Activated T-cell treated with anti-CD3 and anti-CD28 coated beads, Interleukin-2, amount 50 U/mL, for 48 hours (primary cell): ENCODE measurements at regions not wholly inside any gene's neighbourhood (a gene's known extent, or its start where the extent isn't known, plus 50 kb on each side); places are given as distances from the start of the nearest gene placed in this dataset.

ENCODE experiments used
- DNase-seq, 2 experiments: peaks; one replicate each; pipeline ENCODE4 v3.0.0-alpha.2; 2020

GRCh38 chr9:86756576-86757381 lies 190.5 kb downstream of the GAS1 start:
- DNase-seq = no peak

GRCh38 chr9:86755561-86755941 lies 191.8 kb downstream of the GAS1 start:
- no peak for DNase-seq

GRCh38 chr9:86754581-86755560 lies 192.4 kb downstream of the GAS1 start:
- no peak for DNase-seq

- no peak for DNase-seq
These were observed 193.5 kb downstream of the GAS1 start for GRCh38 chr9:86753836-86754235.

- no peak for DNase-seq
These were observed 194.6 kb downstream of the GAS1 start for GRCh38 chr9:86752733-86753132.

- no peak for DNase-seq
These were observed 195.3 kb downstream of the GAS1 start for GRCh38 chr9:86751956-86752355.

GRCh38 chr9:86751207-86751606 lies 196.1 kb downstream of the GAS1 start:
- DNase-seq = no peak

- no peak for DNase-seq
These were observed 197.4 kb downstream of the GAS1 start for GRCh38 chr9:86749894-86750255.

- DNase-seq = no peak
These were observed 198.0 kb downstream of the GAS1 start for GRCh38 chr9:86749161-86749893.

- no peak for DNase-seq
These were observed 199.6 kb downstream of the GAS1 start for GRCh38 chr9:86747711-86748110.

- DNase-seq = no peak
These were observed 205.7 kb downstream of the GAS1 start for GRCh38 chr9:86741311-86742208.

GRCh38 chr9:86735772-86736458 lies 211.4 kb downstream of the GAS1 start:
- no peak for DNase-seq

- no peak for DNase-seq
These were observed 212.5 kb downstream of the GAS1 start for GRCh38 chr9:86734771-86735170.

- no peak for DNase-seq
These were observed 213.4 kb downstream of the GAS1 start for GRCh38 chr9:86733929-86734328.

GRCh38 chr9:86732514-86733171 lies 214.7 kb downstream of the GAS1 start:
- DNase-seq = no peak

- no peak for DNase-seq
These were observed 215.7 kb downstream of the GAS1 start for GRCh38 chr9:86731511-86732063.

- DNase-seq = no peak
These were observed 217.0 kb downstream of the GAS1 start for GRCh38 chr9:86730163-86730928.

GRCh38 chr9:86724529-86724928 lies 222.8 kb downstream of the GAS1 start:
- no peak for DNase-seq

GRCh38 chr9:86723346-86723745 lies 224.0 kb downstream of the GAS1 start:
- no peak for DNase-seq

GRCh38 chr9:86722706-86723075 lies 224.6 kb downstream of the GAS1 start:
- DNase-seq = no peak
